GM18867 (cell line): ENCODE measurements at regions not wholly inside any gene's neighbourhood (a gene's known extent, or its start where the extent isn't known, plus 50 kb on each side); places are given as distances from the start of the nearest gene placed in this dataset.
A peak's percentile ranks its signal among the peaks of the same experiment; 100 is the strongest.

Experiments used
- ATAC-seq: cut with Tn5 transposase; IDR thresholded peaks from one replicate; pipeline ENCODE4 v1.9.1; 2021; ENCODE audit warnings: mild to moderate bottlenecking, moderate library complexity; ENCODE audit not compliant: unreplicated experiment

- ATAC-seq: no peak
These were observed 59.8 kb upstream of the GPM6A start for GRCh38 chr4:175871774-175872405.

GRCh38 chr4:175873707-175874106, 61.6 kb upstream of the GPM6A start:
- ATAC-seq: no peak

DNA sequence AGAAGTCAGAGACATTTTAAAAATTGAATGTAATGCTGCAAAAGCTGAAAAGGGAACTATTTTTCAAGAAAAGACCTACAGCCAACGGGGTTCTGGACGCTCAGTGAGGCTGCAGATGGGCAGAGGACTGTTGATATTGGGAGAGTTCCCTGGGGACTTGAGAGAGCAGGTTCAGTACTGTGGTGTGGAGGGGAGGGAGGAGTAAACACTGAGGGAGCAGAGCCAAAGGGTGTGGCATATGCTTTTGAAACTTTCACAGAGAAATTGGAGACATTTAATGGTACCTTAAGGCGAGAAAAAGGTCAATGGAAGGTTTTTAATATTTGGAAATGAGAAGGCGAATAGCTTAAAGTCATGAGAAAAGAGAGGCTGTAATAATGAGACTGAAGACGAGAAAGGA, 62.2 kb upstream of the GPM6A start:
- ATAC-seq: no peak

GRCh38 chr4:175875993-175876771, 64.1 kb upstream of the GPM6A start:
- ATAC-seq: no peak

DNA sequence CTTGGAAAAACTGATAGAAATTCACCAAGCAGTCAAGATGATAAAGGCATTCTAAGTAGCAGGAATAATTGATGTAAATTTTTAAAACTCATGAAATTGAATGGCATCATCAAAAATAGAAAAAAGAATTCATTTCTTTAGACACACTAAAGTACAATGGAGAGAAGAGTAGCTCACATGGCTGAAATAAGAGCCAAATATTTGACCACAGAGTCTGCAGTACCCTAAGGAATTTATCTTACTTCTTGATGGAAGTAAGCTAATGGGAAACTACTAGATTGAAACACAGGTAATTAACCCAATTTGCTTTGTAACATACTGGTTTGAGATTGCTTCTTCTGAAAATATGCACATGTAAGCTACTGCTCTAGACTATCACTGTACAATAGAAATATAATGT, 70.8 kb upstream of the GPM6A start:
- no peak for ATAC-seq

GRCh38 chr4:175884048-175884447, 72.0 kb upstream of the GPM6A start:
- ATAC-seq: no peak

- ATAC-seq: no peak
These were observed 79.2 kb upstream of the GPM6A start for GRCh38 chr4:175891231-175891630.

DNA sequence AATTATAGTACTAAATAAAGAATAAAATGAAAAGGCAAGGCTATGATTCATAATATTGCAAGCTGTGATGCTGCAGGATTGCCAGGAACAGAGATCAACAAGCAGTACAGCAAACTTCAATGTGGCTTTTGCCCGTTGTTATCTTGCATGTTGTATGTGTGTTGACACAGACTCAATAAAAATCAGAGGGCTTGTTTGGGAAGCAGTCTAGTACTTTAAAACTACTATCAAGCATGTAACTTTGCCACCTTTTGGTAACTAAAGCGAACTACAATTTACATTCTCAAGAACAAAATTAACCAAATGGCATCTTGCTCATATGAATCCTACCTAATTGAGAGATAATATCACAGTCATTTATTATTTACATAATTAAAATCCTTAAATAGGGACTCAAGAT, 79.8 kb upstream of the GPM6A start:
- ATAC-seq: no peak

DNA sequence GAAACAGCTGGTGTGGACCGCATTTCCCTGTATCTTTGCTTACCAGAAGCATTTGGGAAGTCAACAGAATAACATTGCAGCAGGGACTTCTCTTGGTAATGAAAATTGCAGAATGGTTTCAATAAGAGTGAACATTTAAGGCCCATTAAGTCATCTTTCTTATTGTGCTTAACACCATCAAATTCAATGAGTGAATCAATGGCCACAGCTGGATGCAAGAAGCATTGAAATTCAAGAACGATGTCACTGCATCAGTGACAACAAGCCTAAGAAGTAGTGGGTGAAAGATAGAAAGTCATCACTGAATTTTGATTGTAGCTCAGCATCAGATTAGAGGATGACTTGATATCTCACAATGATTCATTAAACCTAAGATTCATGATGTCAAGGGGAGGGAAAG, 93.9 kb upstream of the GPM6A start:
- no peak for ATAC-seq

DNA sequence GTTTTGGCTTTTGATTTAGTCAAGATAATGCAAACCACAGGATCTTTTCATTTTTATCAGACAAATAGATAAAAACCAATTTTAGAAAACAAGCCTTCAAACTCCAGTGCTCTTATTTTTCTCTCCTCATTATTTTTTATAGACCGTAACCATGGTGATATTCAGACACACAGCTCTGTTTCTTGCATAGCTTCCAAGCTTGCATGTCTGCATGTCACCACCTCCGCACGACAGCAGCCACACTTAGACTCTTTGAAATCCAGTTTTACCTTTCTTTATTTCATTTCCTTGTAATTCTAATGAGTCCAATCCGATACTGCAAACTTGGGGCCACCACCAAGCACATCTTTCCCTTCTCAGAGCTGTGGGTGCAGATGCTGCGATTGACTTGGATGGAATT, 94.3 kb upstream of the GPM6A start:
- no peak for ATAC-seq

DNA sequence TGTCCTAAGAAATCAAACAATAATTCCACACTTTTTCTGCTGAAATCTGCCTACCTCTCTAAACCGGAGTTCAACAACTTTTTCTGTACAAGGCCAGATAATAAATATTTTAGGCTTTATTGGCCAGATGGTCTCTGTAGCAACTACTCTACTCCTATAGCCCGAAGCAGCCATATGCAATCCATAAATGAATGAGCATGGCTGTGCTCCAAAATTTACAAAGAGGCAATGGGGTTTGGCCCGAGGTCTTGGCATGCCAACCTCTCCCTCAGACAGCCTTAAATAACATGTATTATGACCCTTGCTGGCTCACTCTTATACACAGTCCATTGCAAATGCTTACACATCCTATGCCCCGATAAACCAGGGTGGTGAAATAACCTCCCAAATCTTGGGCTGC, 98.6 kb upstream of the GPM6A start:
- no peak for ATAC-seq

DNA sequence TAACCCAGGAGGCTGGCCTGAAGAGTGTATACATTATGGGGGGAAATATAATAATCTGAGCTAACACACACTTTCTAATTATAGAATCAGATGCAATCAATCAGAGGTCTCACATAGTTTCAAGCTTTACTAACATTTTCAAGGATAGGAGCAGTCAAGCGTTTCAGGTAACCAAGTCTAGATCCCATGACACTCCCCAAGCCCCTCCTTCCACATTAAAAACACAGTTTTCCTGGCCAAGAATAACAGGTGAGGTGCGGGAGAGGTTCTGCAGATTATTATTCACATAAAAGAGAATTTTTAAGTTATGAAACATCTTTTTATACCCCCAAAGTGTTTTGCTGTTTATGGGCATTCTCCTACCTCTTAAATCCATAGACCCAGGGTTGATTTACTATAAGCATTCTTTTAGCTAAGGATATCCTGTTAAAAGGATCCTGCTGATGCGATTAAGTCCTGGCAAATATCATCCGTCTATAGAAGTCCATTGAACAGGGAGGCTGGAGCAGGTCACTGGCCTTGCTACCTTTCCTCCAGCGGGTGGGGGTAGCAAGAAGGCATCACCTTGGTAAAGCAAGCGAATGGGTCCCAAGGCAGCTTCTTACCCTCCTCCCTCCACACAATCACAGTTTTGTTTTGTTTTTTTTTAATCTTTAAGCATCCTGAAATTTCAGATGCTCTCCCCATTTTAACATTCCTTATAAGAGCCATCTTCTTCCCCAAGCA, 104.7 kb upstream of the GPM6A start:
- ATAC-seq: no peak

DNA sequence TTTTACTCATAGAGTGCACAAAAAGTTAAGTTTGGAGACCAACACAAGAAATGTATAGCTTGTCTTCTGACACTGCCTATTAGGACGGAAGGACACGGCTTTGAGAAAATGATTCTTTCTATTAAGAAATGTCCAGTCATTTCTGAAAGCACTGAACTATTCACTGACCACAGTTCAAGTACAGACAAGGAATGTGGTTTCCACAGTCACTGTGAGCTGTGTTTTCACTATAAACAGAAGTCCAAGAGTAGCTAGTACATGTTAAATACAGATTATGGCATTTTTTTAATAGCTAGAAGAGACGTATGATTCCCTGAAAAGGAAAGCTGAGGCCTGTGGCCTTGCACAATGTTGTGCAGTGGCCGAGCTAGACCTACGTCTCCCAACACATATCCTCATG, 115.1 kb upstream of the GPM6A start:
- peak; percentile 73 for ATAC-seq

DNA sequence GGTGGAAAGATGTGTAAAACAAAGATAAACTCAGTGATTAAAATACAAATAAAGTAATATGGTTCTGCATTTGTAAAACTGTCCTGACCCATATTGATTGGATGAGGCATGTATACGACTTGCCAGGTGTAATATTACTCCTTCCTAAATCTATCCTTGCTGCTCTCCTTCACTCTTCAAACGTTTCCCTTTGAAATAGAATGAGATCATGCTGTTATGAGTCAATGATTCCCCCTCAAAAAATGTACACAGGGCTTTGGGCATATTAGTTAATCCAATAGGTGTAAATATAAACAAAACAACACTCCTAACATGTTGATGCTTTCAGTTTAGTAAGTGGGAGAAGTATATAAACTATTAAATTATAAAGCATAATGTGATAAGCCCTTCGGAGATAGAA, 117.4 kb upstream of the GPM6A start:
- ATAC-seq: no peak

DNA sequence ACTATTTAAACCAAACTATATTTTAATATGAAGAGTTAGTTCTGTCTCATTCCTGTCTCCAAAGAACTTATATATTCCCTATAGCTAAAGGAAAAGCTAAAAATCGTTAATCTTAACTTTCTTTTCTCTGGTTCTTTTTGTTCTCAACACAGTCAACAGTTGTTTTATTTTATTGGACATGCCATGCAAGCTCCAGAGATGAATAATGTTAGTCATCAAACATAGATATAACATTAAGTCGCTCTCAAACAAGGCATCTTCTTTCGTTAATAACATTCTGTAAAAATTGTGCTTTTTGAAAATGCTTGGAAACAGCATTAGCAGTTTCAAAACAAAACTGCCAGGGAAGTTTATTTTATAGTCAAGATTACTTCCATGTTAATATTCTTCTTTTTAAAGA, 117.9 kb upstream of the GPM6A start:
- ATAC-seq: no peak

DNA sequence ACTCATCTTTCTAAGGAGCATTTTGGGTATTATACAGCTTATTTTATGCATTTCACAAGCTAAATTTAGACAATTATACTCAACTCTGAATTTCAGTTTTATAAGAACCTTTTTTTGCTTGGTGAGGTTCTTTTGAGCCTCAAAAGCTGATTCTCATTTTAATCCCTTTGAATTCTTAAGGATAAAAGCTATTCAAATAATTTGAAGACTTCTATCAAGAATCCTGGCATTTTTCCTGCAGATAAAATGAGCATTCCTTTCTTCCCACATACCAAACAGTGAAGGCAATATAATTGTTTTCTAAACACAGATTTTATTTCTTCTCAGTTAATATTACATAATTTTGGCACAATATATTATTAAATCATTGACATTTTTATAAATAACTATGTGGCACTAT, 118.4 kb upstream of the GPM6A start:
- no peak for ATAC-seq

GRCh38 chr4:175932116-175932515, 120.1 kb upstream of the GPM6A start:
- no peak for ATAC-seq

- ATAC-seq: no peak
These were observed 122.4 kb upstream of the GPM6A start for GRCh38 chr4:175934506-175934905.

- no peak for ATAC-seq
These were observed 123.1 kb upstream of the GPM6A start for GRCh38 chr4:175935016-175935661.

- ATAC-seq: no peak
These were observed 121.3 kb upstream of the WDR17 start for GRCh38 chr4:175944126-175944910.
